Activated naive CD4-positive, alpha-beta T cell treated with anti-CD3 and anti-CD28 coated beads, Interleukin-2, amount 50 U/mL, for 72 hours (primary cell): ENCODE measurements at regions not wholly inside any gene's neighbourhood (a gene's known extent, or its start where the extent isn't known, plus 50 kb on each side); places are given as distances from the start of the nearest gene placed in this dataset.
"Not testable (repeated sequence)": the region's sequence is repeated elsewhere in the genome, so short reads cannot be mapped to it uniquely, and the experiment has no call there.

Experiments used
- ATAC-seq, 2 donors: fragments of 150-1000 bp; cut with Tn5 transposase; 2 replicates each; pipeline ENCODE4 v1.10.0; 2021; ENCODE audit warnings: mild to moderate bottlenecking in 2 of 2, moderate library complexity in 2 of 2
- DNase-seq, 2 donors: peaks; one replicate each; pipeline ENCODE4 v3.0.0; 2021 to 2022; ENCODE audit warnings: low spot score in 2 of 2
- H3K27ac Mint-ChIP-seq, 2 donors: one replicate each; pipeline ENCODE4 v1.8.0; 2022; ENCODE audit warnings: mild to moderate bottlenecking in 2 of 2, mixed read lengths in 2 of 2
- H3K36me3 Mint-ChIP-seq, 2 donors: one replicate each; pipeline ENCODE4 v1.8.0; 2022; ENCODE audit warnings: mixed read lengths in 2 of 2
- H3K9me3 Mint-ChIP-seq, 2 donors: one replicate each; pipeline ENCODE4 v1.8.0; 2022; ENCODE audit warnings: mixed read lengths in 2 of 2

GRCh38 chr1:94289244-94289643 is 51.9 kb upstream of the ARHGAP29 start:
- Mint-ChIP-seq H3K9me3 (peaks cover 0 to 10% of the 10 kb centered on the region in 2 donors), H3K36me3 (peaks cover 0 to 16% of the 10 kb centered on the region in 2 donors)
- not testable (repeated sequence) for ATAC-seq, H3K27ac Mint-ChIP-seq, DNase-seq
